GM18526 (cell line): ENCODE measurements at regions not wholly inside any gene's neighbourhood (a gene's known extent, or its start where the extent isn't known, plus 50 kb on each side); places are given as distances from the start of the nearest gene placed in this dataset.

Experiments
- POLR2A ChIP-seq: IDR thresholded peaks from 3 replicates; pipeline ENCODE4 v1.6.1; 2011; ENCODE audit not compliant: insufficient read length; ENCODE audit errors: extremely low read depth

- TF ChIP-seq POLR2A = no peak
Observed at GRCh38 chr16:86736502-86736901, 158.2 kb downstream of the FOXL1 start.

GRCh38 chr16:86737083-86737482 is 158.7 kb downstream of the FOXL1 start:
- no peak for TF ChIP-seq POLR2A

- TF ChIP-seq POLR2A = no peak
Observed at GRCh38 chr16:86739178-86739577, 160.8 kb downstream of the FOXL1 start.

DNA sequence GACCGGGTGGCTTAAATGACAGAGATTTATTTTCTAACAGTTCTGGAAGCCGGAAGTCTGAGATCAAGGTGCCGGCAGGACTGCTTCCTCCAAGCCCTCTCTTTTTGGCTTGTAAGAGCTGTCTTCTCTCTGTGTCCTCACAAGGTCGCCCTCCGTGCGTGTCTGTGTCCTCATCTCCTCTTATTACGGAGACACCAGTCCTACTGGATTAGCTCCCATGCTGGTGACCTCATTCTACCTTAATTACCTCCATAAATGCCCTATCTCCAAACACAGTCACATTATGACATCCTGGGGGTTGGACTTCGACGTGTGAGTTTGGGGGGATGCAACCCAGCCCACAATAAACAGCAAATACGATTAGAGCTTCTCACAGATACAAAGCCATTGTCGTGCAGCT is 161.5 kb downstream of the FOXL1 start:
- TF ChIP-seq POLR2A = no peak

DNA sequence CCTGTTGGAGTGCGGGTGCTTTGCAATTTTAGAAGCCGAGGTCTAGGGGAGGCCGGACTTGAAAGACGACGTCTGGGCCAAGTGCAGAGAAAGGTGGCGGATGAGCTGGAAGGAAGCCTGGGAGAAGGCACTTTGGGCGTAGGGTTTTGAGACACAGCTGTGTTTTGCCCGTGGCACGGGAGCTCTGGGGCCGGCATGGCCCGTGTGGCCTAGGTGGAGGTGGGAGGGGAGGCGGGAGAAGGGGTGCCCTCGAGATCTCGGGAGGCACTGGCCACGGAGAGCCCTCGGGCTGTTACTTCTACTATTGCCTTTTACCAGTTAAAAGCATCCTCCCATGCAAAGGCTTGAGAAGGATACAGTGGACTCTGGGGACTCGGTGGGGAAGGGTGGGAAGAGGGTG is 161.9 kb downstream of the FOXL1 start:
- no peak for TF ChIP-seq POLR2A

DNA sequence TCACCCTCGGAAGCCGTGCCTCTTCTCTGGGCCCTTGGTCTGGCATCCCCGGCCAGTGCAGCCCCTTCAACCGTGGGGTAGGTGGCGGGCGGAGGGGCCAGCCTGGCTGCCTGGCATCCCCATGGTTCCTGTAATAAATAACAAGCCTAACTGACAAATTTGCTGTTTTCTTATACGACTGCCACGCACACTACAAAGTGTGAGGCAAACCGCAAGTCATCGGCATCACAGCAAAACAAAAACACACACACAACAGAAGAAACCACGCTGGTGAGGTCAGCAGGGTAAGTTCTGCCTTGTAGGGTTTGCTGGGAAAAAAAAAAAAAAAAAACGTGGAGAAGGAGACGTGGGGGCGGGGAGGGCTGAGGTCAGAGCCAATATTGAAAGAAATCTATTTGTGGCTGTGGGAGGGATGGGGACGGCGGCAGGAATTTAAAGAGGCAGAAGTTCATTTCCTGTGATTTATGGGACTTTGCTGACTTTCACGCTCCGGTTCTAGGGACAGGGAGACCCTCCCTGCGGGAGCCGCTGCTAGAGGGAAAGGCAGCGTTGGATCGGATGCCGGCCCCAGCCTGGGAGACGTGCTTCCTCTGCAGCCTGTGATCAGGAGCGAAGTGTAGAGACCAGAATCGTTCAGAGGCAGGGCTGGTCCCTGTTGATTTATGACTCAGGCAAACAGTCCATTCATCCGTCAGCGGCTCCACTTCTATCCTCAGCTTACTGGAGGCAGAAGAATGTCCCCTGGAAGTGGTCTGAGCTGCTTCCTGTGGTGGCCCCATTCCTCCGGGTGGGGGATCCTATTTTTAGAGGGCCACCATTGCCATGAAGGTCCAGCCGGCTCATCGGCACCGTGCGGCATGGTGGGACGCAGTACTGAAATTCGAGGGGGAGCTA is 162.8 kb downstream of the FOXL1 start:
- TF ChIP-seq POLR2A = no peak

DNA sequence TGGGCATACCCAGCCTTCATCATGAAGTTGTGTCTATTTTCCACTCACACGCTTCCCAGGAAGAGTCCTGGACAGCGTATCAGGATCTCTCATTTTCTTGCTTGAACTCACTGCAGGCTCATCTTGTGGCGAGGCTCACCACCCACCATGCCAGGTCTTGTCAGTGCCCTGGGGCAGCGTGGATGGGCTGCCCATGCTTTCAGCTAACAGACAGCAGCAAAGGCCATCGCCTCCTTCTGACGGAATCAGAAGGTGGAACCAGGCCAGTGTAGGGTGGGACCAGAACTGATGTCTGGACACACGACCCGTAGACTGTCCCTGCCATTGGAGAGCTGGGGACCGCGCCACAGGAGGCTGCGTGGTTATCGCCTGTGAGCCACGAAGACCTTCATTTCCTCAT is 169.4 kb downstream of the FOXL1 start:
- TF ChIP-seq POLR2A = no peak

DNA sequence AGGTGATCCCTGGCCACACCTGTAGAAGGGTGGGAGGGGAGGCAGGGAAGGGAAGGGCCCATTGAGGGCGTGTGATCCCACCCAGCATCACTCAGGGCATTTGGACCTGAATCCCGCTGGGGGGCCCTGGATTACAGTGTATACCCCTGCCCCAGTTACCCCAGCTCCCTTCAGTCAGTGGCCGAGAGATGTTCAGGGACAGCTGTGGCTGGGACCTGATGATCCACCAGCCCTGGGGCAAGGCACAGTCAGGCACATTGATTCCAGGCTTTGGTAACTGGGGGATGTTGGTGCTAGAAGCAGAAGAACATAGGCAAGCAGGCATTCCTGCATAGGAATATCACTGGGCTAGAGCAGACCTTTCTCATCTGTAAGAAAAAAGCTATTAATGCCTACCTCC is 170.3 kb downstream of the FOXL1 start:
- TF ChIP-seq POLR2A = no peak

- TF ChIP-seq POLR2A = no peak
Observed at GRCh38 chr16:86751076-86752030, 173.0 kb downstream of the FOXL1 start.

GRCh38 chr16:86752582-86753175 is 174.3 kb downstream of the FOXL1 start:
- TF ChIP-seq POLR2A = no peak

DNA sequence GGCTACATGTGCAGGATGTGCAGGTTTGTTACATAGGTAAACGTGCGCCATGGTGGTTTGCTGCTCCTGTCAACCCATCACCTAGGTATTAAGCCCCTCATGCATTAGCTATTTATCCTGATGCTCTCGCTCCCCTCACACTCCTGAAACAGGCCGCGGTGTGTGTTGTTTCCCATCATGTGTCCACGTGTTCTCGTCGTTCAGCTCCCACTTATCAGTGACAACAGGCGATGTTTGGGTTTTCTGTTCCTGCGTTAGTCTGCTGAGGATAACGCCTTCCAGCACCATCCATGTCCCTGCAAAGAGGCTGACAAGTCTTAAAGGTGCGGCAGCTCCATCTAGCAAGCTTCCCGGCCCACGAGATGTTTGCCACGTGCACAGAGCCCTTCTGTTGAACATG is 175.1 kb downstream of the FOXL1 start:
- no peak for TF ChIP-seq POLR2A

DNA sequence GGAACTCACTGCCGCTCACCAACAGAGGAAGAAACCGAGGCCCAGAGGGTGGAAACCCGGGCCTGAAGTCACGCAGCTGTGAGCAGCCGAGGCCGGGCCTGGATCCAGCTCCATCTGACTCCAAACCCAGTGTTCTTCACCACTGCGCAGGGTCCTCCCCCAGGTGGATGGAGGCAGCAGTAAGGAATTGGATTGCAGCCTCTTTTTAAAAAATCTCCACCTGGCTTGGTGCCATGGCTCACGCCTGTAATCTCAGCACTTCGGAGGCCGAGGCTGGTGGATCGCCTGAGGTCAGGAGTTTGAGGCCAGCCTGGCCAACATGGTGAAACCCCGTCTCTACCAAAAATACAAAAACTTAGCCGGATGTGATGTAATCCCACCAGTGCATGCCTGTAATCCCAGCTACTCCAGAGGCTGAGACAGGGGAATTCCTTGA is 177.2 kb downstream of the FOXL1 start:
- no peak for TF ChIP-seq POLR2A

- TF ChIP-seq POLR2A = no peak
Observed at GRCh38 chr16:86756882-86757703, 178.7 kb downstream of the FOXL1 start.

DNA sequence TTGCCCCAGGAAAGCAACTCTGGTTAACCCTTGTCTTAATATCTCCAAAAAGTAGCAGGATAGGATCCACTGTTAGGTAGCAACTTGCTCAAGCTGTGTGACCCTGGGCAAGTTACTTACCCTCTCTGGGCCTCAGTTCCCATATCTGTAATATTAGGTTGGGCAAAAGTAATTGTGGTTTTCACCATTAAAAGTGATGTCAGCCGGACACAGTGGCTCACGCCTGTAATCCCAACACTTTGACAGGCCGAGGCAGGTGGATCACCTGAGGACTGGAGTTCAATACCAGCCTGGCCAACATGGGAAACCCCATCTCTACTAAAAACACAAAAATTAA is 179.3 kb downstream of the FOXL1 start:
- TF ChIP-seq POLR2A = no peak

GRCh38 chr16:86758932-86759331 is 180.6 kb downstream of the FOXL1 start:
- TF ChIP-seq POLR2A = no peak
